ENCODE measurements at regions not wholly inside any gene's neighbourhood (a gene's known extent, or its start where the extent isn't known, plus 50 kb on each side); places are given as distances from the start of the nearest gene placed in this dataset.

DNA sequence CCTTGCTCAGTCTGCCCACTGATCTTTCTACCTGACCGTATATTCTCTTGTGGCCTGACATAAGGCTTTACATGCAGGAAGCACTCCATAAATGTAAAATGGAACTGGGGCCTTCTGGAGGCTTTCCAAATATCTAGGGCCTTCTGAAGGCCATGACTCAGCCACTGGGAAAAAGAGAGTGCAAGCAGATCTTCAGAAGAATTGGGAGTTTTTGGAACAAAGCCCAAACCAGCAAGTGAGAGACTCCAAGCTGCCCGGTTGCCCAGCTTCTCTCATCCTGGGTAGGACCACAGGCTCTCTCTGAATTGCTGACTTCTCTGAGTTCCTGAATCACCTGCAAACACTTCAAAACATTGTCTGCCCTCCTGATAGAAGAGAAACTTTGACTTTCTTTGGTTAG is 107.9 kb upstream of the BMAL1 start:
- no peak for TF ChIP-seq POLR2A (IDR thresholded peaks at IDR 0.05)
- no peak for TF ChIP-seq CTCF (IDR thresholded peaks at IDR 0.05)

Measured in thyroid gland (tissue), 4 donors.